ENCODE measurements at regions not wholly inside any gene's neighbourhood (a gene's known extent, or its start where the extent isn't known, plus 50 kb on each side); places are given as distances from the start of the nearest gene placed in this dataset.

GRCh38 chr5:89968958-89969381 is 440.6 kb downstream of the CETN3 start (continued):
- TF ChIP-seq RXRA (IDR thresholded peaks at IDR 0.05; ENCODE audit: insufficient read depth, low read depth, low read length): no peak
- no peak for TF ChIP-seq CEBPB (IDR thresholded peaks at IDR 0.05; ENCODE audit: low read depth, low read length)
- TF ChIP-seq RFX5 (IDR thresholded peaks at IDR 0.05; ENCODE audit: borderline replicate concordance, low read depth, low read length): no peak
